ENCODE measurements at regions not wholly inside any gene's neighbourhood (a gene's known extent, or its start where the extent isn't known, plus 50 kb on each side); places are given as distances from the start of the nearest gene placed in this dataset.

DNA sequence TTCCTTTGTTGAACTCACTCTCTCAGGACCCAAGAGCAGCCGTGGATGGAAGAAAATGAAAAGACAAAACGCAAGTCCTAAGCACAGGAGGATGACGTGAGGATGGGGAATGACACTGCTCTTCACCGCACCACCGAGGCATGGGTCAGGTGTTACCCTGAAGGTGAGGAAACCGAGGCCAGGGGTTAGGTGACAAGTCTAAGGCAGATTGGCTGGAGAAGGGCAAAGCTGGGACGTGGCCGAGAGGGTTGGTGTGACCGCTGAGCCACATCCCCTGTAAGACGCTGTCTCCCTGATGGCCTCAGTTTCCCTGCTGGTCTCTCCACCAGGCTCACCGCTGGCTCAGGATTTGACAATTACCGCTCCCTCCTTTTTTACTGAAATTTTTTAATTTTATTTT, 284.4 kb downstream of the CTTN start:
- TF ChIP-seq, protein P1, sequence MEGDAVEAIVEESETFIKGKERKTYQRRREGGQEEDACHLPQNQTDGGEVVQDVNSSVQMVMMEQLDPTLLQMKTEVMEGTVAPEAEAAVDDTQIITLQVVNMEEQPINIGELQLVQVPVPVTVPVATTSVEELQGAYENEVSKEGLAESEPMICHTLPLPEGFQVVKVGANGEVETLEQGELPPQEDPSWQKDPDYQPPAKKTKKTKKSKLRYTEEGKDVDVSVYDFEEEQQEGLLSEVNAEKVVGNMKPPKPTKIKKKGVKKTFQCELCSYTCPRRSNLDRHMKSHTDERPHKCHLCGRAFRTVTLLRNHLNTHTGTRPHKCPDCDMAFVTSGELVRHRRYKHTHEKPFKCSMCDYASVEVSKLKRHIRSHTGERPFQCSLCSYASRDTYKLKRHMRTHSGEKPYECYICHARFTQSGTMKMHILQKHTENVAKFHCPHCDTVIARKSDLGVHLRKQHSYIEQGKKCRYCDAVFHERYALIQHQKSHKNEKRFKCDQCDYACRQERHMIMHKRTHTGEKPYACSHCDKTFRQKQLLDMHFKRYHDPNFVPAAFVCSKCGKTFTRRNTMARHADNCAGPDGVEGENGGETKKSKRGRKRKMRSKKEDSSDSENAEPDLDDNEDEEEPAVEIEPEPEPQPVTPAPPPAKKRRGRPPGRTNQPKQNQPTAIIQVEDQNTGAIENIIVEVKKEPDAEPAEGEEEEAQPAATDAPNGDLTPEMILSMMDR (IDR thresholded peaks at IDR 0.05; ENCODE audit: poor library complexity, severe bottlenecking) = no peak
- TF ChIP-seq POLR2AphosphoS5 (IDR thresholded peaks at IDR 0.05) (no peak), RAD21 (conservative IDR thresholded peaks at IDR 0.05) (no peak), EZH2 (IDR thresholded peaks at IDR 0.05; ENCODE audit: borderline replicate concordance, insufficient read depth, low read length, poor library complexity, severe bottlenecking) (no peak), SMC3 (conservative IDR thresholded peaks at IDR 0.05; ENCODE audit: poor library complexity) (no peak), EP300 (conservative IDR thresholded peaks at IDR 0.05; ENCODE audit: poor library complexity, severe bottlenecking) (no peak), TAF1 (IDR thresholded peaks at IDR 0.05; ENCODE audit: low read depth) (no peak)
